ENCODE measurements at regions not wholly inside any gene's neighbourhood (a gene's known extent, or its start where the extent isn't known, plus 50 kb on each side); places are given as distances from the start of the nearest gene placed in this dataset.

GRCh38 chr6:126914172-126914571 is 204.3 kb upstream of the RSPO3 start:
- no peak for TF ChIP-seq RAD21 (IDR thresholded peaks at IDR 0.05; ENCODE audit: low read length)
- TF ChIP-seq, protein P1, sequence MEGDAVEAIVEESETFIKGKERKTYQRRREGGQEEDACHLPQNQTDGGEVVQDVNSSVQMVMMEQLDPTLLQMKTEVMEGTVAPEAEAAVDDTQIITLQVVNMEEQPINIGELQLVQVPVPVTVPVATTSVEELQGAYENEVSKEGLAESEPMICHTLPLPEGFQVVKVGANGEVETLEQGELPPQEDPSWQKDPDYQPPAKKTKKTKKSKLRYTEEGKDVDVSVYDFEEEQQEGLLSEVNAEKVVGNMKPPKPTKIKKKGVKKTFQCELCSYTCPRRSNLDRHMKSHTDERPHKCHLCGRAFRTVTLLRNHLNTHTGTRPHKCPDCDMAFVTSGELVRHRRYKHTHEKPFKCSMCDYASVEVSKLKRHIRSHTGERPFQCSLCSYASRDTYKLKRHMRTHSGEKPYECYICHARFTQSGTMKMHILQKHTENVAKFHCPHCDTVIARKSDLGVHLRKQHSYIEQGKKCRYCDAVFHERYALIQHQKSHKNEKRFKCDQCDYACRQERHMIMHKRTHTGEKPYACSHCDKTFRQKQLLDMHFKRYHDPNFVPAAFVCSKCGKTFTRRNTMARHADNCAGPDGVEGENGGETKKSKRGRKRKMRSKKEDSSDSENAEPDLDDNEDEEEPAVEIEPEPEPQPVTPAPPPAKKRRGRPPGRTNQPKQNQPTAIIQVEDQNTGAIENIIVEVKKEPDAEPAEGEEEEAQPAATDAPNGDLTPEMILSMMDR (conservative IDR thresholded peaks at IDR 0.05; ENCODE audit: low read depth, low read length): no peak
- TF ChIP-seq RCOR1 (IDR thresholded peaks at IDR 0.05; ENCODE audit: insufficient replicate concordance, low read length): no peak
- no peak for TF ChIP-seq CEBPB (IDR thresholded peaks at IDR 0.05; ENCODE audit: low read depth, low read length)
- TF ChIP-seq FOS (IDR thresholded peaks at IDR 0.05; ENCODE audit: low read depth, low read length): no peak
- no peak for TF ChIP-seq SMC3 (IDR thresholded peaks at IDR 0.05; ENCODE audit: low read depth, low read length)
- TF ChIP-seq, protein P2, sequence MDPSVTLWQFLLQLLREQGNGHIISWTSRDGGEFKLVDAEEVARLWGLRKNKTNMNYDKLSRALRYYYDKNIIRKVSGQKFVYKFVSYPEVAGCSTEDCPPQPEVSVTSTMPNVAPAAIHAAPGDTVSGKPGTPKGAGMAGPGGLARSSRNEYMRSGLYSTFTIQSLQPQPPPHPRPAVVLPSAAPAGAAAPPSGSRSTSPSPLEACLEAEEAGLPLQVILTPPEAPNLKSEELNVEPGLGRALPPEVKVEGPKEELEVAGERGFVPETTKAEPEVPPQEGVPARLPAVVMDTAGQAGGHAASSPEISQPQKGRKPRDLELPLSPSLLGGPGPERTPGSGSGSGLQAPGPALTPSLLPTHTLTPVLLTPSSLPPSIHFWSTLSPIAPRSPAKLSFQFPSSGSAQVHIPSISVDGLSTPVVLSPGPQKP (IDR thresholded peaks at IDR 0.05; ENCODE audit: borderline replicate concordance, low read depth, low read length): no peak
